GM23248 (cell line): ENCODE measurements at regions not wholly inside any gene's neighbourhood (a gene's known extent, or its start where the extent isn't known, plus 50 kb on each side); places are given as distances from the start of the nearest gene placed in this dataset.

Source experiments
- DNase-seq: peaks from one replicate; pipeline ENCODE4 v3.0.0-alpha.2; 2015
- H2AFZ ChIP-seq: fragments of 200-600 bp; sonication (generic); 2 replicates; pipeline ENCODE4 v1.6.1; 2016; ENCODE audit warnings: antibody characterized with exemption
- H3F3A ChIP-seq: fragments of 200-600 bp; sonication (generic); 2 replicates; pipeline ENCODE4 v1.6.1; 2016; ENCODE audit warnings: mild to moderate bottlenecking, antibody characterized with exemption, mixed run types; ENCODE audit not compliant: insufficient read depth
- H3K27ac ChIP-seq: fragments of 200-600 bp; sonication (generic); 2 replicates; pipeline ENCODE4 v1.5.1; 2016; ENCODE audit warnings: mild to moderate bottlenecking
- H3K27me3 ChIP-seq: fragments of 200-600 bp; sonication (generic); replicated peaks from 2 replicates; pipeline ENCODE4 v1.6.1; 2016; ENCODE audit warnings: mild to moderate bottlenecking; ENCODE audit not compliant: insufficient read depth
- H3K36me3 ChIP-seq: fragments of 200-600 bp; sonication (generic); 2 replicates; pipeline ENCODE4 v1.6.1; 2016; ENCODE audit warnings: low read depth, mild to moderate bottlenecking
- H3K4me1 ChIP-seq: fragments of 200-600 bp; sonication (generic); 2 replicates; pipeline ENCODE4 v1.6.1; 2016; ENCODE audit warnings: mild to moderate bottlenecking; ENCODE audit not compliant: insufficient read depth
- H3K4me2 ChIP-seq: fragments of 200-600 bp; sonication (generic); one replicate; pipeline ENCODE4 v1.6.1; 2016; ENCODE audit warnings: mild to moderate bottlenecking; ENCODE audit not compliant: unreplicated experiment
- H3K4me3 ChIP-seq: fragments of 200-600 bp; sonication (generic); 2 replicates; pipeline ENCODE4 v1.5.1; 2016; ENCODE audit warnings: mild to moderate bottlenecking
- H3K79me2 ChIP-seq: fragments of 200-600 bp; sonication (generic); 2 replicates; pipeline ENCODE4 v1.6.1; 2016; ENCODE audit warnings: mild to moderate bottlenecking; ENCODE audit not compliant: insufficient read depth
- H3K9ac ChIP-seq: fragments of 200-600 bp; sonication (generic); 2 replicates; pipeline ENCODE4 v1.6.1; 2016; ENCODE audit warnings: mild to moderate bottlenecking
- H3K9me2 ChIP-seq: fragments of 200-600 bp; sonication (generic); 2 replicates; pipeline ENCODE4 v1.6.1; 2016; ENCODE audit warnings: mixed run types, mild to moderate bottlenecking, moderate library complexity; ENCODE audit not compliant: insufficient read depth
- H3K9me3 ChIP-seq: fragments of 200-600 bp; sonication (generic); one replicate; pipeline ENCODE4 v1.6.1; 2017; ENCODE audit warnings: low read depth
- H4K20me1 ChIP-seq: fragments of 200-600 bp; sonication (generic); 2 replicates; pipeline ENCODE4 v1.6.0; 2016; ENCODE audit not compliant: insufficient read depth
- EZH2 ChIP-seq: fragments of 200-600 bp; sonication (generic); IDR thresholded peaks from 2 replicates; pipeline ENCODE4 v1.6.1; 2018; ENCODE audit warnings: antibody characterized with exemption, mild to moderate bottlenecking; ENCODE audit not compliant: insufficient read depth, poor library complexity, severe bottlenecking
- EZH2phosphoT487 ChIP-seq: fragments of 200-600 bp; sonication (generic); IDR thresholded peaks from 2 replicates; pipeline ENCODE4 v1.6.1; 2018; ENCODE audit warnings: antibody characterized with exemption, moderate library complexity, mild to moderate bottlenecking, low read depth; ENCODE audit not compliant: insufficient read depth
- WGBS, 2 experiments: methylation state at CpG; one replicate each; pipeline ENCODE4 v1.1.6; 2015 to 2017; ENCODE audit warnings: low lambda C conversion rate in 2 of 2, low coverage in 1 of 2; ENCODE audit errors: missing lambda C conversion rate in 2 of 2; 5-methylcytosine and 5-hydroxymethylcytosine counted together
- in situ Hi-C: fragments of 300-500 bp; cut with MboI; formaldehyde crosslinking; loops from 2 replicates; pipeline ENCODE4 v1.15.0; 2020

- no peaks in the 10 kb centered on the region for H3K9me2 ChIP-seq
- H4K20me1 ChIP-seq, result no peaks in the 10 kb centered on the region
- no peaks in the 10 kb centered on the region for H3K9me3 ChIP-seq
- peaks cover 10% of the 10 kb centered on the region for H3K4me1 ChIP-seq
- no peaks in the 10 kb centered on the region for H3K79me2 ChIP-seq
- in situ Hi-C loops, result no loop called here
- WGBS, 2 experiments, result 54 to 63% methylated on average over 2 of the region's 2 CpGs
- no peak overlapping the region for H3K4me2 ChIP-seq
- H3K27ac ChIP-seq, result no peak overlapping the region
- H3K27me3 ChIP-seq, result no peaks in the 10 kb centered on the region
- H3K4me3 ChIP-seq, result no peak overlapping the region
- H2AFZ ChIP-seq, result no peak overlapping the region
- H3F3A ChIP-seq, result no peaks in the 10 kb centered on the region
- no peaks in the 10 kb centered on the region for H3K36me3 ChIP-seq
- H3K9ac ChIP-seq, result no peak overlapping the region
- DNase-seq, result peak; percentile 33
- TF ChIP-seq EZH2 (no peak), EZH2phosphoT487 (no peak)
Observed at GRCh38 chr7:17632384-17632783, 307.9 kb downstream of the SNX13 start.

GRCh38 chr7:17633067-17633466 is 307.2 kb downstream of the SNX13 start:
- TF ChIP-seq EZH2phosphoT487 (no peak), EZH2 (no peak)
- Histone ChIP-seq H3K9ac (no peak overlapping the region), H3K4me2 (no peak overlapping the region), H3K9me3 (no peaks in the 10 kb centered on the region), H3K9me2 (no peaks in the 10 kb centered on the region), H3K27ac (no peak overlapping the region), H2AFZ (no peak overlapping the region), H3F3A (no peaks in the 10 kb centered on the region), H3K36me3 (no peaks in the 10 kb centered on the region), H3K27me3 (no peaks in the 10 kb centered on the region), H4K20me1 (no peaks in the 10 kb centered on the region), H3K79me2 (no peaks in the 10 kb centered on the region), H3K4me1 (peaks cover 10% of the 10 kb centered on the region), H3K4me3 (no peak overlapping the region)
- DNase-seq, result peak; percentile 80
- in situ Hi-C loops, result no loop called here
- whole genome bisulfite sequencing, 2 experiments, result 16 to 24% methylated on average over 1 of the region's 1 CpG

- in situ Hi-C loops, result no loop called here
- H3K9ac ChIP-seq, result no peak overlapping the region
- no peaks in the 10 kb centered on the region for H4K20me1 ChIP-seq
- H3K9me2 ChIP-seq, result no peaks in the 10 kb centered on the region
- TF ChIP-seq EZH2 (no peak), EZH2phosphoT487 (no peak)
- no peak overlapping the region for H2AFZ ChIP-seq
- no peaks in the 10 kb centered on the region for H3F3A ChIP-seq
- no peak for DNase-seq
- no peaks in the 10 kb centered on the region for H3K9me3 ChIP-seq
- H3K4me3 ChIP-seq, result no peak overlapping the region
- H3K4me1 ChIP-seq, result no peaks in the 10 kb centered on the region
- H3K27ac ChIP-seq, result no peak overlapping the region
- H3K27me3 ChIP-seq, result no peaks in the 10 kb centered on the region
- no peaks in the 10 kb centered on the region for H3K36me3 ChIP-seq
- WGBS, 2 experiments, result 96 to 100% methylated on average over 1 of the region's 1 CpG
- H3K79me2 ChIP-seq, result no peaks in the 10 kb centered on the region
- no peak overlapping the region for H3K4me2 ChIP-seq
Observed at GRCh38 chr7:17638727-17639126, 301.6 kb downstream of the SNX13 start.

- in situ Hi-C loops, result loop anchor here (10.0 kb wide), 1 partner anchor 336 kb away; no protein-coding TSS in a partner anchor
- DNase-seq, result peak; percentile 52
Observed at GRCh38 chr7:17640730-17641377, 299.4 kb downstream of the SNX13 start.

GRCh38 chr7:17645500-17645899 is 294.8 kb downstream of the SNX13 start:
- DNase-seq, result no peak
- no peaks in the 10 kb centered on the region for H3K79me2 ChIP-seq
- H3K4me1 ChIP-seq, result peaks cover 5% of the 10 kb centered on the region
- H4K20me1 ChIP-seq, result no peaks in the 10 kb centered on the region
- no peak overlapping the region for H3K27ac ChIP-seq
- peaks cover 6% of the 10 kb centered on the region for H3F3A ChIP-seq
- no peaks in the 10 kb centered on the region for H3K9me2 ChIP-seq
- no peaks in the 10 kb centered on the region for H3K36me3 ChIP-seq
- TF ChIP-seq EZH2 (no peak), EZH2phosphoT487 (no peak)
- 93 to 100% methylated on average over 1 of the region's 1 CpG for WGBS, 2 experiments
- in situ Hi-C loops, result loop anchor here (10.0 kb wide), 1 partner anchor 341 kb away; no protein-coding TSS in a partner anchor
- no peak overlapping the region for H3K9ac ChIP-seq
- H2AFZ ChIP-seq, result no peak overlapping the region
- no peak overlapping the region for H3K4me3 ChIP-seq
- no peaks in the 10 kb centered on the region for H3K9me3 ChIP-seq
- H3K4me2 ChIP-seq, result no peak overlapping the region
- H3K27me3 ChIP-seq, result no peaks in the 10 kb centered on the region

More at GRCh38 chr7:17640730-17641377, 299.4 kb downstream of the SNX13 start:
- TF ChIP-seq EZH2phosphoT487 (no peak), EZH2 (no peak)
- H3F3A ChIP-seq, result no peaks in the 10 kb centered on the region
- H3K4me3 ChIP-seq, result no peak overlapping the region
- H3K27me3 ChIP-seq, result no peaks in the 10 kb centered on the region
- no peaks in the 10 kb centered on the region for H4K20me1 ChIP-seq
- no peak overlapping the region for H3K27ac ChIP-seq
- H3K9me3 ChIP-seq, result no peaks in the 10 kb centered on the region
- no peak overlapping the region for H3K9ac ChIP-seq
- 73 to 81% methylated on average over 4 of the region's 4 CpGs for WGBS, 2 experiments
- no peak overlapping the region for H2AFZ ChIP-seq
- no peak overlapping the region for H3K4me2 ChIP-seq
- H3K36me3 ChIP-seq, result no peaks in the 10 kb centered on the region
- no peaks in the 10 kb centered on the region for H3K79me2 ChIP-seq
- H3K9me2 ChIP-seq, result no peaks in the 10 kb centered on the region
- H3K4me1 ChIP-seq, result no peaks in the 10 kb centered on the region
